NCI-H1417 (cell line): ENCODE measurements at regions not wholly inside any gene's neighbourhood (a gene's known extent, or its start where the extent isn't known, plus 50 kb on each side); places are given as distances from the start of the nearest gene placed in this dataset.

Source experiments
- DNase-seq, 3 experiments: peaks; one replicate each; lab custom pipeline; 2025; lab: John Stamatoyannopoulos, UW

GRCh38 chr16:86911437-86911958 is 333.1 kb downstream of the FOXL1 start:
- DNase-seq, result no peak

GRCh38 chr16:86913886-86914285 is 335.5 kb downstream of the FOXL1 start:
- DNase-seq, result no peak

- no peak for DNase-seq
Measured at GRCh38 chr16:86914876-86915717, 336.7 kb downstream of the FOXL1 start.

- DNase-seq, result no peak
Measured at GRCh38 chr16:86917471-86918365, 339.4 kb downstream of the FOXL1 start.

GRCh38 chr16:86918637-86919036 is 340.3 kb downstream of the FOXL1 start:
- no peak for DNase-seq

GRCh38 chr16:86919078-86919477 is 340.7 kb downstream of the FOXL1 start:
- no peak for DNase-seq

GRCh38 chr16:86919578-86920305 is 341.4 kb downstream of the FOXL1 start:
- DNase-seq, result peak in 1 of 3 experiments; percentile 2

GRCh38 chr16:86921289-86921688 is 342.9 kb downstream of the FOXL1 start:
- no peak for DNase-seq

GRCh38 chr16:86922311-86922710 is 344.0 kb downstream of the FOXL1 start:
- no peak for DNase-seq

GRCh38 chr16:86923656-86924055 is 345.3 kb downstream of the FOXL1 start:
- no peak for DNase-seq

GRCh38 chr16:86924537-86924936 is 346.2 kb downstream of the FOXL1 start:
- no peak for DNase-seq

- peak in 1 of 3 experiments; percentile 35 for DNase-seq
Measured at GRCh38 chr16:86925067-86925791, 346.9 kb downstream of the FOXL1 start.

- no peak for DNase-seq
Measured at GRCh38 chr16:86926181-86927094, 348.1 kb downstream of the FOXL1 start.

GRCh38 chr16:86927699-86928098 is 349.4 kb downstream of the FOXL1 start:
- DNase-seq, result no peak

GRCh38 chr16:86928523-86929011 is 350.2 kb downstream of the FOXL1 start:
- no peak for DNase-seq

- no peak for DNase-seq
Measured at GRCh38 chr16:86929057-86929871, 350.9 kb downstream of the FOXL1 start.

GRCh38 chr16:86930001-86930400 is 351.7 kb downstream of the FOXL1 start:
- DNase-seq, result no peak

GRCh38 chr16:86930663-86931373 is 352.5 kb downstream of the FOXL1 start:
- DNase-seq, result no peak
